ENCODE measurements at regions not wholly inside any gene's neighbourhood (a gene's known extent, or its start where the extent isn't known, plus 50 kb on each side); places are given as distances from the start of the nearest gene placed in this dataset.

- TF ChIP-seq CTCF (IDR thresholded peaks at IDR 0.05; ENCODE audit: extremely low read depth in 1 of 2, insufficient read depth in 1 of 2, low read depth in 1 of 2, low read length in 2 of 2) (no peak), POLR2A (IDR thresholded peaks at IDR 0.05; ENCODE audit: low read depth, low read length) (no peak), JUN (IDR thresholded peaks at IDR 0.05; ENCODE audit: borderline replicate concordance, insufficient read depth, insufficient read length, low read depth) (no peak), MAX (IDR thresholded peaks at IDR 0.05; ENCODE audit: insufficient read depth, insufficient read length) (no peak), POLR2AphosphoS5 (IDR thresholded peaks at IDR 0.05; ENCODE audit: insufficient read depth, low read depth, low read length) (no peak), EZH2 (IDR thresholded peaks at IDR 0.05; ENCODE audit: borderline replicate concordance, low read depth, low read length, severe bottlenecking) (no peak), MYC (IDR thresholded peaks at IDR 0.05; ENCODE audit: low read depth, low read length) (no peak), GATA2 (IDR thresholded peaks at IDR 0.05; ENCODE audit: insufficient read depth, insufficient read length, low read depth, low read length) (no peak)
These were observed 1382.2 kb upstream of the B3GALT2 start for GRCh38 chr1:194568610-194569009.
